ENCODE measurements at regions not wholly inside any gene's neighbourhood (a gene's known extent, or its start where the extent isn't known, plus 50 kb on each side); places are given as distances from the start of the nearest gene placed in this dataset.

- H3K27me3 ChIP-seq (ENCODE audit: insufficient read depth, low read length), result no peaks in the 10 kb centered on the region
- H3K9me3 ChIP-seq (ENCODE audit: insufficient read depth, low read depth, low read length), result no peaks in the 10 kb centered on the region
- H3K4me1 ChIP-seq (ENCODE audit: insufficient read depth, low read length), result peaks cover 4% of the 10 kb centered on the region; the same call in 1 of the 2 replicates
- H3K36me3 ChIP-seq (ENCODE audit: insufficient read depth, low read length), result no peaks in the 10 kb centered on the region
- H3K9ac ChIP-seq (ENCODE audit: low read depth, low read length), result no peak overlapping the region
- no peak overlapping the region for H3K27ac ChIP-seq (ENCODE audit: low read depth, low read length)
- WGBS, result 87% methylated on average over 4 of the region's 4 CpGs
- no peak overlapping the region for H3K4me3 ChIP-seq (ENCODE audit: low read length)
Observed at GRCh38 chr2:196538189-196538588, 101.3 kb upstream of the CCDC150 start.

- WGBS, result 97% methylated on average over 5 of the region's 5 CpGs
- H3K27me3 ChIP-seq (ENCODE audit: insufficient read depth, low read length), result no peaks in the 10 kb centered on the region
Observed at GRCh38 chr2:196538646-196539045, 100.9 kb upstream of the CCDC150 start.

GRCh38 chr2:196544906-196545433 lies 94.5 kb upstream of the CCDC150 start:
- Histone ChIP-seq H3K27me3 (ENCODE audit: insufficient read depth, low read length) (no peaks in the 10 kb centered on the region), H3K4me1 (ENCODE audit: insufficient read depth, low read length) (no peaks in the 10 kb centered on the region; the same call in 1 of the 2 replicates), H3K9ac (ENCODE audit: low read depth, low read length) (no peak overlapping the region), H3K4me3 (ENCODE audit: low read length) (no peak overlapping the region), H3K9me3 (ENCODE audit: insufficient read depth, low read depth, low read length) (no peaks in the 10 kb centered on the region), H3K27ac (ENCODE audit: low read depth, low read length) (no peak overlapping the region), H3K36me3 (ENCODE audit: insufficient read depth, low read length) (no peaks in the 10 kb centered on the region)
- 100% methylated on average over 1 of the region's 3 CpGs for WGBS

More at GRCh38 chr2:196538646-196539045, 100.9 kb upstream of the CCDC150 start:
- Histone ChIP-seq H3K27ac (ENCODE audit: low read depth, low read length) (no peak overlapping the region), H3K4me1 (ENCODE audit: insufficient read depth, low read length) (peaks cover 4% of the 10 kb centered on the region; the same call in 1 of the 2 replicates), H3K36me3 (ENCODE audit: insufficient read depth, low read length) (no peaks in the 10 kb centered on the region), H3K9ac (ENCODE audit: low read depth, low read length) (no peak overlapping the region), H3K9me3 (ENCODE audit: insufficient read depth, low read depth, low read length) (no peaks in the 10 kb centered on the region), H3K4me3 (ENCODE audit: low read length) (no peak overlapping the region)

GRCh38 chr2:196546151-196546919 lies 93.2 kb upstream of the CCDC150 start:
- no peak overlapping the region for H3K27ac ChIP-seq (ENCODE audit: low read depth, low read length)
- H3K9me3 ChIP-seq (ENCODE audit: insufficient read depth, low read depth, low read length), result no peaks in the 10 kb centered on the region
- no peaks in the 10 kb centered on the region for H3K27me3 ChIP-seq (ENCODE audit: insufficient read depth, low read length)
- no peak overlapping the region for H3K4me3 ChIP-seq (ENCODE audit: low read length)
- H3K9ac ChIP-seq (ENCODE audit: low read depth, low read length), result no peak overlapping the region
- WGBS, result 97% methylated on average over 4 of the region's 4 CpGs
- no peaks in the 10 kb centered on the region for H3K36me3 ChIP-seq (ENCODE audit: insufficient read depth, low read length)
- H3K4me1 ChIP-seq (ENCODE audit: insufficient read depth, low read length), result peaks cover 7% of the 10 kb centered on the region; the same call in 1 of the 2 replicates

- WGBS, result 93% methylated on average over 2 of the region's 3 CpGs
- Histone ChIP-seq H3K36me3 (ENCODE audit: insufficient read depth, low read length) (no peaks in the 10 kb centered on the region), H3K27me3 (ENCODE audit: insufficient read depth, low read length) (no peaks in the 10 kb centered on the region), H3K9me3 (ENCODE audit: insufficient read depth, low read depth, low read length) (no peaks in the 10 kb centered on the region), H3K4me3 (ENCODE audit: low read length) (no peak overlapping the region), H3K27ac (ENCODE audit: low read depth, low read length) (no peak overlapping the region), H3K4me1 (ENCODE audit: insufficient read depth, low read length) (peaks cover 8% of the 10 kb centered on the region; the same call in 1 of the 2 replicates), H3K9ac (ENCODE audit: low read depth, low read length) (no peak overlapping the region)
Observed at GRCh38 chr2:196549052-196549451, 90.5 kb upstream of the CCDC150 start.

- Histone ChIP-seq H3K9ac (ENCODE audit: low read depth, low read length) (no peak overlapping the region), H3K9me3 (ENCODE audit: insufficient read depth, low read depth, low read length) (no peaks in the 10 kb centered on the region), H3K4me1 (ENCODE audit: insufficient read depth, low read length) (0 out of 2 replicates have a peak, but pooled peaks cover 8% of the 10 kb centered on the region), H3K4me3 (ENCODE audit: low read length) (no peak overlapping the region), H3K27ac (ENCODE audit: low read depth, low read length) (no peak overlapping the region), H3K27me3 (ENCODE audit: insufficient read depth, low read length) (no peaks in the 10 kb centered on the region), H3K36me3 (ENCODE audit: insufficient read depth, low read length) (no peaks in the 10 kb centered on the region)
Observed at GRCh38 chr2:196551014-196551413, 88.5 kb upstream of the CCDC150 start.

GRCh38 chr2:196555161-196555560 lies 84.4 kb upstream of the CCDC150 start:
- no peaks in the 10 kb centered on the region for H3K27me3 ChIP-seq (ENCODE audit: insufficient read depth, low read length)
- no peaks in the 10 kb centered on the region for H3K36me3 ChIP-seq (ENCODE audit: insufficient read depth, low read length)
- 87% methylated on average over 2 of the region's 3 CpGs for WGBS
- 0 out of 2 replicates have a peak, but pooled peaks cover 8% of the 10 kb centered on the region for H3K4me1 ChIP-seq (ENCODE audit: insufficient read depth, low read length)
- no peak overlapping the region for H3K4me3 ChIP-seq (ENCODE audit: low read length)
- H3K9me3 ChIP-seq (ENCODE audit: insufficient read depth, low read depth, low read length), result no peaks in the 10 kb centered on the region
- H3K27ac ChIP-seq (ENCODE audit: low read depth, low read length), result no peak overlapping the region
- H3K9ac ChIP-seq (ENCODE audit: low read depth, low read length), result no peak overlapping the region

GRCh38 chr2:196555726-196556125 lies 83.8 kb upstream of the CCDC150 start:
- Histone ChIP-seq H3K27ac (ENCODE audit: low read depth, low read length) (no peak overlapping the region), H3K4me3 (ENCODE audit: low read length) (no peak overlapping the region)
- WGBS, result 84% methylated on average over 1 of the region's 1 CpG

GRCh38 chr2:196558497-196558896 lies 81.0 kb upstream of the CCDC150 start:
- no peak overlapping the region for H3K27ac ChIP-seq (ENCODE audit: low read depth, low read length)
- H3K9me3 ChIP-seq (ENCODE audit: insufficient read depth, low read depth, low read length), result 0 out of 2 replicates have a peak, but pooled peaks cover 9% of the 10 kb centered on the region
- no peak overlapping the region for H3K9ac ChIP-seq (ENCODE audit: low read depth, low read length)
- 95% methylated on average over 3 of the region's 3 CpGs for WGBS
- H3K27me3 ChIP-seq (ENCODE audit: insufficient read depth, low read length), result no peaks in the 10 kb centered on the region
- H3K4me3 ChIP-seq (ENCODE audit: low read length), result no peak overlapping the region
- no peaks in the 10 kb centered on the region for H3K4me1 ChIP-seq (ENCODE audit: insufficient read depth, low read length)
- no peaks in the 10 kb centered on the region for H3K36me3 ChIP-seq (ENCODE audit: insufficient read depth, low read length)

More at GRCh38 chr2:196555726-196556125, 83.8 kb upstream of the CCDC150 start:
- Histone ChIP-seq H3K9ac (ENCODE audit: low read depth, low read length) (no peak overlapping the region), H3K27me3 (ENCODE audit: insufficient read depth, low read length) (no peaks in the 10 kb centered on the region), H3K4me1 (ENCODE audit: insufficient read depth, low read length) (0 out of 2 replicates have a peak, but pooled peaks cover 4% of the 10 kb centered on the region), H3K36me3 (ENCODE audit: insufficient read depth, low read length) (no peaks in the 10 kb centered on the region), H3K9me3 (ENCODE audit: insufficient read depth, low read depth, low read length) (no peaks in the 10 kb centered on the region)

GRCh38 chr2:196563876-196564275 lies 75.6 kb upstream of the CCDC150 start:
- Histone ChIP-seq H3K4me1 (ENCODE audit: insufficient read depth, low read length) (no peaks in the 10 kb centered on the region), H3K4me3 (ENCODE audit: low read length) (no peak overlapping the region), H3K27ac (ENCODE audit: low read depth, low read length) (no peak overlapping the region), H3K27me3 (ENCODE audit: insufficient read depth, low read length) (no peaks in the 10 kb centered on the region), H3K9me3 (ENCODE audit: insufficient read depth, low read depth, low read length) (0 out of 2 replicates have a peak, but pooled peaks cover 9% of the 10 kb centered on the region), H3K36me3 (ENCODE audit: insufficient read depth, low read length) (no peaks in the 10 kb centered on the region), H3K9ac (ENCODE audit: low read depth, low read length) (no peak overlapping the region)

GRCh38 chr2:196565106-196565765 lies 74.3 kb upstream of the CCDC150 start:
- H3K4me3 ChIP-seq (ENCODE audit: low read length), result no peak overlapping the region
- no peak overlapping the region for H3K9ac ChIP-seq (ENCODE audit: low read depth, low read length)
- H3K27me3 ChIP-seq (ENCODE audit: insufficient read depth, low read length), result no peaks in the 10 kb centered on the region
- H3K4me1 ChIP-seq (ENCODE audit: insufficient read depth, low read length), result no peaks in the 10 kb centered on the region
- no peak overlapping the region for H3K27ac ChIP-seq (ENCODE audit: low read depth, low read length)
- WGBS, result 100% methylated on average over 1 of the region's 1 CpG
- H3K9me3 ChIP-seq (ENCODE audit: insufficient read depth, low read depth, low read length), result 0 out of 2 replicates have a peak, but pooled peaks cover 9% of the 10 kb centered on the region
- no peaks in the 10 kb centered on the region for H3K36me3 ChIP-seq (ENCODE audit: insufficient read depth, low read length)
